ENCODE measurements at regions not wholly inside any gene's neighbourhood (a gene's known extent, or its start where the extent isn't known, plus 50 kb on each side); places are given as distances from the start of the nearest gene placed in this dataset.

DNA sequence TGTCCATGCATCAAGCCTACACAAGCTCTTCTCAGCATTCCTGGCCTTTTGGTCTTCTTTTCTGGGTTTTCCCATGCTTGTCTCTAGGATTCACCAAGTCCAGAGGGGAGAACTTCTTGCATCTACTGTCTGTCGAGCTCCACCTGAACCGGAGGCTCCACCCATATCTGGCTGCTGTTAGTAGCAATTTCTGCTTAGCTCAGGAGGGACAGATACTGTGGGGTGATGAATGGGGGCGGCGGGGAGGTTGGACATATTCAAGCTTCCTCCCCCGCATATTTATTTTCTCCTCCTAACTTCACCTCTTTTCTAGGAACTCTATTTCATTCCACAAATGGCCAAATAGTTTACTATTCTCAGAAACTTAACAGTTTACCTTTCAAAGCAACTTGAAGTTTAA is 163.5 kb downstream of the PTH2R start:
- TF ChIP-seq POLR2AphosphoS5 (IDR thresholded peaks at IDR 0.05), result no peak
- ATAC-seq, result no peak
- WGBS, 2 donors (ENCODE audit: low coverage in 1 of 2), result 67 to 77% methylated on average over 3 to 5 of the region's 5 CpGs

DNA sequence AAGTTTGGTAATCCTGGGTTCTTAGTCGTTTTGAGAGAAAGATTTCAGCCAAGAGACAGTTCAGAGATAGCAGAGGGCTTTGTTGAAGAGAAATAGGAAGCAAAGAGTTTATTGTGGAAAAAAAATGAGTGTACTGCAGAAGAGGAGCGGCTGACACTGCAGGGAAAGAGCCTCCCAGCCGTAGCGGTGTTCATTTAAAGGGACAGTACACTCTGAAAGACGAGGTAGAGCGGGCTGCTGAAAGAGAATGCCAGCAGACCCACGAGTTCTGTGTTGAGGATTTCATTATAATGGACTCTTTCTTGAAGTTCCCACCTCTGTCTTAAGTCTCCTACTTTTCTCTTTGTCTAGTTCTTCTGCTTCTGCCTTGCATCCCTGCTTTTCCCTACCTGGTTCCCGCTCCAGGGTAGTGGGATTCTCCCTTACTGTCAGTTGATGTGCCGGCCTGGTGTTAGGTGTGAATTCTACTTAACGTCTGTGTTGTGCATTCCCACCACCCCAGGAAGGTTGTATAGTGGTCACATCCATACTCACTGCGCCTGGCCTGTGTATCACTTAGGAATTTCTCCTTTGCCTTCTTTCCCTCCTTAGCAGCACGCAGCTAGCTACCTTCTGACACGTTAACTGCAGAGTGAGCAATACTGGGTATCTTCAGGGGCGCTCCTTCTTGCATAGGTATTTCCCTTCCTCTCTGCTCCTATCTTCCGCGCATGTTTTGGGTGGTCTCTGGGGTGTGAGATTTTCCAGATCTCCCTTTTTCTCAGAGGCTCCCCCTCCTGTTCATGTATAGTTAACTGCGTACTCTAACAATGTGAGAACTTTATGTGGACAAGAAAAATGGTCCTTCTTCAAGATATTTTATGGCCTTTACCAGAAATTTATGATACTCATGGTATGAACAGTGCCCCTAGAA is 164.5 kb downstream of the PTH2R start:
- Histone ChIP-seq H3K27me3 (peaks cover 5% of the 10 kb centered on the region), H3K4me1 (no peaks in the 10 kb centered on the region), H3K4me3 (no peak overlapping the region), H3K9me3 (no peaks in the 10 kb centered on the region), H3K27ac (no peak overlapping the region), H3K36me3 (no peaks in the 10 kb centered on the region)
- 48 to 49% methylated on average over 16 to 17 of the region's 17 CpGs for WGBS, 2 donors (ENCODE audit: low coverage in 1 of 2)
- ATAC-seq, result no peak
- TF ChIP-seq, protein P1, sequence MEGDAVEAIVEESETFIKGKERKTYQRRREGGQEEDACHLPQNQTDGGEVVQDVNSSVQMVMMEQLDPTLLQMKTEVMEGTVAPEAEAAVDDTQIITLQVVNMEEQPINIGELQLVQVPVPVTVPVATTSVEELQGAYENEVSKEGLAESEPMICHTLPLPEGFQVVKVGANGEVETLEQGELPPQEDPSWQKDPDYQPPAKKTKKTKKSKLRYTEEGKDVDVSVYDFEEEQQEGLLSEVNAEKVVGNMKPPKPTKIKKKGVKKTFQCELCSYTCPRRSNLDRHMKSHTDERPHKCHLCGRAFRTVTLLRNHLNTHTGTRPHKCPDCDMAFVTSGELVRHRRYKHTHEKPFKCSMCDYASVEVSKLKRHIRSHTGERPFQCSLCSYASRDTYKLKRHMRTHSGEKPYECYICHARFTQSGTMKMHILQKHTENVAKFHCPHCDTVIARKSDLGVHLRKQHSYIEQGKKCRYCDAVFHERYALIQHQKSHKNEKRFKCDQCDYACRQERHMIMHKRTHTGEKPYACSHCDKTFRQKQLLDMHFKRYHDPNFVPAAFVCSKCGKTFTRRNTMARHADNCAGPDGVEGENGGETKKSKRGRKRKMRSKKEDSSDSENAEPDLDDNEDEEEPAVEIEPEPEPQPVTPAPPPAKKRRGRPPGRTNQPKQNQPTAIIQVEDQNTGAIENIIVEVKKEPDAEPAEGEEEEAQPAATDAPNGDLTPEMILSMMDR (IDR thresholded peaks at IDR 0.05), result no peak
- TF ChIP-seq POLR2AphosphoS5 (IDR thresholded peaks at IDR 0.05), result no peak
- TF ChIP-seq POLR2A (IDR thresholded peaks at IDR 0.05), result no peak
- no peak for TF ChIP-seq EP300 (IDR thresholded peaks at IDR 0.05)

More for the DNA sequence above, 163.5 kb downstream of the PTH2R start:
- Histone ChIP-seq H3K9me3 (no peaks in the 10 kb centered on the region), H3K27me3 (peaks cover 5% of the 10 kb centered on the region), H3K4me1 (no peaks in the 10 kb centered on the region), H3K4me3 (no peak overlapping the region), H3K36me3 (no peaks in the 10 kb centered on the region), H3K27ac (no peak overlapping the region)

DNA sequence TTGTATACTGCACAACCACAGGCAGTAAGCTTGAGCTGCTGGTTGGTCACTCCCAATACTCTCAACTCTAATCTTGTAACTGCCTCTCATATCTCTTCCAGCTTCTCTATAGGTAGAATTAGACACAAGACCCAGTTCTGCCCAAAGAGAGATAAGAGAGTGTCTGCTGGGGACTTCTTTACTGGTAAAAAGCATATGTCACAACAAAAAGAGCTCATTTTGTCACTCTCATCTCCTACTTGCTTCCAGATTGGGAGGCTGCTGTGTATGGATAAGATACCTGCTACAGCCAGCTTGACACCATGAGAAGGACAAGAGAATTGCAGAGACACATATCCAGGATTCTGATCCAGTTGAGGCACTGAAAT is 165.2 kb downstream of the PTH2R start:
- Histone ChIP-seq H3K9me3 (peaks cover 0 to 5% (median 0%) of the 10 kb centered on the region in 3 donors), H3K36me3 (no peaks in the 10 kb centered on the region), H3K4me3 (no peak overlapping the region), H3K4me1 (no peaks in the 10 kb centered on the region), H3K27me3 (peaks cover 5% of the 10 kb centered on the region), H3K27ac (no peak overlapping the region)
- TF ChIP-seq, protein P1 (IDR thresholded peaks at IDR 0.05), result no peak
- no peak for TF ChIP-seq POLR2A (IDR thresholded peaks at IDR 0.05)
- TF ChIP-seq EP300 (IDR thresholded peaks at IDR 0.05), result no peak
- no peak for TF ChIP-seq POLR2AphosphoS5 (IDR thresholded peaks at IDR 0.05)
- no peak for ATAC-seq

DNA sequence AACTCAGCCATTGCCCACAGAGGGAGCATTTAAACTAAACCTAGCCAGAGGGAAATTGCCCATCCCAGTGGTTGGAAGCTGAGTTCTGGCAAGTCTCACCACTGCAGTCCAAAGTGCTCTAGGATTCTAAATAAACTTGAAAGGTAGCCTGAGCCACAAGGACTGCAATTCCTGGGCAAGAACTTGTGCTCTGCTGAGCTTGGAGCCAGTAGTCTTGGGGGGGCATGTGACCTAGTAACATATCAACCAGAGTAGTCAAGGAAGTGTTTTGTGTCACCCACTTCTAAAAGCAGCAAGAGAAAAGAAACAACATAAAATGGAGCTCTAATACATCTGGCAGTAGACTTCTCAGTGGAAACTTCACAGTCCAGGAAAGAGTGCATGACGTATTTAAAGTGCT is 167.0 kb downstream of the PTH2R start:
- H3K9me3 ChIP-seq, result peaks cover 0 to 16% (median 0%) of the 10 kb centered on the region in 3 donors
- no peak for ATAC-seq
- peaks cover 5% of the 10 kb centered on the region for H3K27me3 ChIP-seq
- H3K27ac ChIP-seq, result no peak overlapping the region
- 17 to 71% methylated on average over 1 of the region's 1 CpG for WGBS, 2 donors (ENCODE audit: low coverage in 1 of 2)
- no peaks in the 10 kb centered on the region for H3K36me3 ChIP-seq
- TF ChIP-seq EP300 (IDR thresholded peaks at IDR 0.05) (no peak), POLR2AphosphoS5 (IDR thresholded peaks at IDR 0.05) (no peak), POLR2A (IDR thresholded peaks at IDR 0.05) (no peak)
- TF ChIP-seq, protein P1 (IDR thresholded peaks at IDR 0.05), result no peak
- H3K4me1 ChIP-seq, result no peaks in the 10 kb centered on the region
- no peak overlapping the region for H3K4me3 ChIP-seq

DNA sequence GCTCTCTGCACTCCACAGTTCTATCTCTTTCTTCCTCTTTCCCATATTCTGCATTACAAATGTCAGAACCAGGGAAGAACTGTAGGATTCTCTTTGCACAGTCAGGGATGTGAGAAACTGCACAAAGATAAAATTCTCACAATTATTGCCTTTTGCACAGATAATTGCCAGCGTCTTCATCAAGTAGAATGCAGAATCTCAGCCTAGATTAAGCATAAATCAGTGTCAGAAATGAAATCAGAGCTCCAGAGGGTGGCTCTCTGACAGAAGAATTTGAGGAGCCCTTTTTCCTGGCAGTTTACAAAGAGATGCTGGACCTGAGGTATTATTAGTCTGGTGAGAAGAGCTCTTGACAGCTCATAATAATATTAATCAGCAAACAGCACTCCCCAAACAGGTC is 173.1 kb downstream of the PTH2R start:
- ATAC-seq, result no peak
- H3K4me1 ChIP-seq, result peaks cover 0 to 8% (median 0%) of the 10 kb centered on the region in 3 donors
- TF ChIP-seq EP300 (IDR thresholded peaks at IDR 0.05), result no peak
- no peak for TF ChIP-seq POLR2AphosphoS5 (IDR thresholded peaks at IDR 0.05)
- TF ChIP-seq POLR2A (IDR thresholded peaks at IDR 0.05), result no peak
- TF ChIP-seq, protein P1 (IDR thresholded peaks at IDR 0.05), result no peak
- WGBS, 2 donors (ENCODE audit: low coverage in 1 of 2), result 44% methylated on average over 1 of the region's 1 CpG; no CpG with 5 or more reads in 1 of the 2 donors
- no peak overlapping the region for H3K27ac ChIP-seq
- no peak overlapping the region for H3K4me3 ChIP-seq
- no peaks in the 10 kb centered on the region for H3K36me3 ChIP-seq
- H3K9me3 ChIP-seq, result peaks cover 0 to 16% (median 0%) of the 10 kb centered on the region in 3 donors
- H3K27me3 ChIP-seq, result peaks cover 4% of the 10 kb centered on the region
